ENCODE measurements at regions not wholly inside any gene's neighbourhood (a gene's known extent, or its start where the extent isn't known, plus 50 kb on each side); places are given as distances from the start of the nearest gene placed in this dataset.

DNA sequence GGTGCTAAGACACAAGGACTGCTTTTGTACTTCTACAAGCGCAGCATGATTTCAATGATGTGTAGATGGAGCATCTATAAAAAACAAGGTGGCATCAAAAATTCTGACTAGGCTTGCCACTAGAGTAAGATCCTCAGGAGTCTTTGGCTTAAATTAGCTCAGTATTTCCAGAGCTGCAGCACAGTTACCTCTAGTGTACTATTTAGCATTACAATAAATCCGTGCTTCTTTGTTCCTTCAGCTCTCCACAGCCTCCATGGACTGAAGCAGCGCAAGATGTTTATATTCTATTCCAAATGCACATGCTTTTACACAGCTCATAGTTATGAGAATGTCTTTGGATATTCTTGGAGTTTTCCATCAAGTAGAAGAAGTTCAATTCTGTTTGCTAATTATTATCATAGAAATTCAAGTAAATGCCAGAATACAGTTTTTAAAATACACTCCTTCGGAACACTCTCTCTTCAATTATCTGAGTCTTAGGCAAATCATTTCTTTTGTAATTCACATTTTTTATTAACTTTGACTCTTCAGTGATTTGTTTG is 1133.0 kb upstream of the LRRTM1 start:
- no peak for TF ChIP-seq CTCF (IDR thresholded peaks at IDR 0.05; ENCODE audit: insufficient read depth, low read length)
- DNase-seq (ENCODE audit: low read depth), result no peak
- H3K4me3 ChIP-seq (ENCODE audit: low read depth, low read length), result no peak overlapping the region

- no peak for DNase-seq (ENCODE audit: low read depth)
- H3K4me3 ChIP-seq (ENCODE audit: low read depth, low read length), result no peak overlapping the region
- TF ChIP-seq CTCF (IDR thresholded peaks at IDR 0.05; ENCODE audit: insufficient read depth, low read length), result no peak
These were observed 1131.7 kb upstream of the LRRTM1 start for GRCh38 chr2:81436256-81436655.

- DNase-seq (ENCODE audit: low read depth), result no peak
- no peak for TF ChIP-seq CTCF (IDR thresholded peaks at IDR 0.05; ENCODE audit: insufficient read depth, low read length)
- H3K4me3 ChIP-seq (ENCODE audit: low read depth, low read length), result no peak overlapping the region
These were observed 1108.1 kb upstream of the LRRTM1 start for GRCh38 chr2:81412681-81413080.

- no peak for DNase-seq (ENCODE audit: low read depth)
- H3K4me3 ChIP-seq (ENCODE audit: low read depth, low read length), result no peak overlapping the region
- TF ChIP-seq CTCF (IDR thresholded peaks at IDR 0.05; ENCODE audit: insufficient read depth, low read length), result no peak
These were observed 1099.0 kb upstream of the LRRTM1 start for GRCh38 chr2:81403508-81403907.

GRCh38 chr2:81396417-81397019 is 1092.0 kb upstream of the LRRTM1 start:
- DNase-seq (ENCODE audit: low read depth), result no peak
- no peak overlapping the region for H3K4me3 ChIP-seq (ENCODE audit: low read depth, low read length)
- no peak for TF ChIP-seq CTCF (IDR thresholded peaks at IDR 0.05; ENCODE audit: insufficient read depth, low read length)

DNA sequence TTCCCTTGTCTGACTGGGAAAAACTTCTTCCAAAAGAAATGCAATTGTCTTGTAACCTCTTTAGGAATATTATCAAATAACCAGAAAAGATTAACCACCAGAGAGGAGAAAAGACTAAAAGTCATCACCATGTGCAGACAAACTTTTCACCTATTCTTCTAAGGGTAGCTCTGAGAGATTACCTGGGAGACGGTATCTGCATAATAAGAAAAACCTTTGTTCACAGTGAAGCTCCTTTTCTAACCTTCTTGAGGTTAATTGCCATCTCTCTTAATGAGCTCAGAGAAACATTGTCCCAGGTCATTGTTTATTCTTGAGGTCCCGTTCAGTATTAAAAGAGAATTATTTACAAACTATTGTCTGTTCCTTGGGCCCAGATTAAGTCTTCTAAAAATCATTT is 1091.2 kb upstream of the LRRTM1 start:
- no peak for DNase-seq (ENCODE audit: low read depth)
- H3K4me3 ChIP-seq (ENCODE audit: low read depth, low read length), result no peak overlapping the region
- no peak for TF ChIP-seq CTCF (IDR thresholded peaks at IDR 0.05; ENCODE audit: insufficient read depth, low read length)

- DNase-seq (ENCODE audit: low read depth), result no peak
- no peak for TF ChIP-seq CTCF (IDR thresholded peaks at IDR 0.05; ENCODE audit: insufficient read depth, low read length)
- no peak overlapping the region for H3K4me3 ChIP-seq (ENCODE audit: low read depth, low read length)
These were observed 1084.7 kb upstream of the LRRTM1 start for GRCh38 chr2:81389203-81389602.

Data from fibroblast of the aortic adventitia (primary cell).